Breast epithelium (tissue), 3 donors: ENCODE measurements at regions not wholly inside any gene's neighbourhood (a gene's known extent, or its start where the extent isn't known, plus 50 kb on each side); places are given as distances from the start of the nearest gene placed in this dataset.

ENCODE experiments used
- POLR2A ChIP-seq: fragments of 450-650 bp; IDR thresholded peaks from one replicate; pipeline ENCODE4 v1.6.1; 2016; ENCODE audit warnings: antibody characterized with exemption, mild to moderate bottlenecking, moderate library complexity
- TF ChIP-seq, protein P1 (sequence below), 3 donors: fragments of 450-650 bp; IDR thresholded peaks; one replicate each; pipeline ENCODE4 v1.5.1; 2016 to 2017; ENCODE audit warnings: antibody characterized with exemption in 3 of 3, mild to moderate bottlenecking in 3 of 3, moderate library complexity in 3 of 3

DNA sequence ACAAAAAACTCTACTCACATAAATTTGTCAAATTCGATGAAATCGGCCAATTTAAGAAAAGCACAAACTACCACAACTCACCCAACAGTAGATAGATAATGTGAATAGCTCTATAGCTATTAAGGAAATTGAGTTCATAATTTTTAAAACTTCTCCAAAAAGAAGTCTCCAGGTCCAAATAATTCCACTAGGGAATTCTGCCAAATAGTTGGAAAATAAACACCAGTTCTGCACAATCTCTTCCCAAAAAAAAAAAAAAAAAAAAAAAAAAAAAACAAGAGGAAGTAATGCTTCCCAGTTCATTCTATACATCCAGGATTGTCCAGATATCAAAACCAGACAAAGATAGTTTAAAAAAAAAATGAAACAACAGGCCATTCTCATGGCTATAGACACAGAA is 164.2 kb downstream of the POLR2M start:
- TF ChIP-seq, protein P1, sequence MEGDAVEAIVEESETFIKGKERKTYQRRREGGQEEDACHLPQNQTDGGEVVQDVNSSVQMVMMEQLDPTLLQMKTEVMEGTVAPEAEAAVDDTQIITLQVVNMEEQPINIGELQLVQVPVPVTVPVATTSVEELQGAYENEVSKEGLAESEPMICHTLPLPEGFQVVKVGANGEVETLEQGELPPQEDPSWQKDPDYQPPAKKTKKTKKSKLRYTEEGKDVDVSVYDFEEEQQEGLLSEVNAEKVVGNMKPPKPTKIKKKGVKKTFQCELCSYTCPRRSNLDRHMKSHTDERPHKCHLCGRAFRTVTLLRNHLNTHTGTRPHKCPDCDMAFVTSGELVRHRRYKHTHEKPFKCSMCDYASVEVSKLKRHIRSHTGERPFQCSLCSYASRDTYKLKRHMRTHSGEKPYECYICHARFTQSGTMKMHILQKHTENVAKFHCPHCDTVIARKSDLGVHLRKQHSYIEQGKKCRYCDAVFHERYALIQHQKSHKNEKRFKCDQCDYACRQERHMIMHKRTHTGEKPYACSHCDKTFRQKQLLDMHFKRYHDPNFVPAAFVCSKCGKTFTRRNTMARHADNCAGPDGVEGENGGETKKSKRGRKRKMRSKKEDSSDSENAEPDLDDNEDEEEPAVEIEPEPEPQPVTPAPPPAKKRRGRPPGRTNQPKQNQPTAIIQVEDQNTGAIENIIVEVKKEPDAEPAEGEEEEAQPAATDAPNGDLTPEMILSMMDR (IDR thresholded peaks at IDR 0.05), result no peak
- no peak for TF ChIP-seq POLR2A
